ENCODE measurements at regions not wholly inside any gene's neighbourhood (a gene's known extent, or its start where the extent isn't known, plus 50 kb on each side); places are given as distances from the start of the nearest gene placed in this dataset.

DNA sequence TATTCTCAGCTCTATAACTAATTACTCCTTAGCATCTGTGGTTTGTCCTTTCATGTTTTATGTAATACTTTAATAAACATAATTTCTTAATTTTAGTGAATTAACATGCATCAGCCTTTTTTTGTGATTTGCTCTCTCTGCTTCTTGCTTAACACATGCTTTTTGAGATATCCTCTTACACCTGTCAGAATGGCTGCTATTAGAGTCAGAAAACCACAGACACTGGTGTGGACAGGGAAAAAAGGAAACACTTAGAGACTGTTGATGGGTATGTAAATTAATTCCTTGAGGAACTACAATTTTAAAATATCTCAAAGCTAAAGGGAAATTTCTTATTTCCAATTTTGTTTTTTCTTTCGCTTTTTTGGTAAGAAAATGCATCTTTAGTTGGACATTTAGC lies 549.0 kb downstream of the ZNF804A start:
- no peak for DNase-seq (ENCODE audit: low read depth, low spot score)

GRCh38 chr2:185152186-185152585 lies 553.9 kb downstream of the ZNF804A start:
- DNase-seq (ENCODE audit: low read depth, low spot score): no peak

- DNase-seq (ENCODE audit: low read depth, low spot score): no peak
These were observed 563.4 kb downstream of the ZNF804A start for GRCh38 chr2:185161701-185162100.

GRCh38 chr2:185174353-185174752 lies 564.3 kb upstream of the FSIP2 start:
- no peak for DNase-seq (ENCODE audit: low read depth, low spot score)

- DNase-seq (ENCODE audit: low read depth, low spot score): no peak
These were observed 558.9 kb upstream of the FSIP2 start for GRCh38 chr2:185179743-185180142.

DNA sequence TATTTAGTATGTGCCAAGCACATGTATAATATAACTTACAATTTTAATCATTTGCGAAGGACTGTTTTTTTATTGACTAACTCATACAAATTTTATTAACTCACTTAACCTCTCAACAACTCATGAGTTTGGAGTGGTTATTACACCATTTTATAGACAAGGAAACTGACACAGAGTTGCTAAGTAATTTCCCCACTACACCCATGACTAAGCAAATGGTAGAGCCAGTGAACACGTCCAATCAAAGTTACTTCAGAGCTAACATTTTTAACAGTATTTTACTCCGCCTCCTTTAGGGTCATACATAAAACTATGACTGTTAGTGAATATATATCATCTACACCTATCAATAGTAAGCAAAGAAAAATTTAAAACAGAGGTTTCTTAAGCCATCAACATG lies 556.7 kb upstream of the FSIP2 start:
- no peak for DNase-seq (ENCODE audit: low read depth, low spot score)

GRCh38 chr2:185185044-185185443 lies 553.6 kb upstream of the FSIP2 start:
- no peak for DNase-seq (ENCODE audit: low read depth, low spot score)

DNA sequence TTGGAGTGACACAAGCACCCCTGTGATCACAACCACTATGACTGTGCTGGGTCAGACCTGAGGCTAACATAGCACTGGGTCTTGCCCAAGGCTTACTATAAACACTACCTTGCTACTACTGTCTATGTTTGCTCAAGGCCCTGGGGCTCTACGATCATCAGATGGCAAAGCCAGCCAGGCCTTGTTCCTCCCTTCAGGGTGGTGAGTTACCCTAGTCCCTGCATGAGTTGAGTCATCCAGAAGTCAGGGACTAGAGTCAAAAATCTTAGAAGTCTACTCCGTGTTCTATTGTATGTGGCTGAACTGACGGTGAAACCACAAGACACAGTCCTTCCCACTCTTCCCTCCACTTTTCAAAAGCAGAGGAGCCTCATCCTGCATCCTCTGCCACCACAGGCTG lies 551.2 kb upstream of the FSIP2 start:
- DNase-seq (ENCODE audit: low read depth, low spot score): no peak

GRCh38 chr2:185188656-185189055 lies 549.9 kb upstream of the FSIP2 start:
- DNase-seq (ENCODE audit: low read depth, low spot score): no peak

DNA sequence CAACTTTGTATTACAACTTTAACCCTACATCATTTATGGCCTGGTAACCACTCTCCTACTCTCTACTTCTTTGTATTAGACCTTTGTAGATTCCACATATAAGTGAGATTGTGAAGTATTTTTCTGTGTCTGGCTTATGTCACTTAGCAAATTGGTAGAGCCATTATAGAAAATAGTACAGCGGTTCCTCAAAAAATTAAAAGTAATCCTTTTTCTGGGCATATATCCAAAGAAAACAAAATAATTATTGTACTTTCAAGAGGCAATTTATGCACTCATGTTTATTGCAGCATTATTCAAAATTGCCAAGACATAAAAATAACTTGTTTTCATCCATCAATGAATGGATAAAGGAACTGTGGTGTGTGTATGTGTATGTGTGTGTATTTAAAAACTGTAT lies 537.5 kb upstream of the FSIP2 start:
- DNase-seq (ENCODE audit: low read depth, low spot score): no peak

- DNase-seq (ENCODE audit: low read depth, low spot score): no peak
These were observed 536.2 kb upstream of the FSIP2 start for GRCh38 chr2:185202381-185202780.

DNA sequence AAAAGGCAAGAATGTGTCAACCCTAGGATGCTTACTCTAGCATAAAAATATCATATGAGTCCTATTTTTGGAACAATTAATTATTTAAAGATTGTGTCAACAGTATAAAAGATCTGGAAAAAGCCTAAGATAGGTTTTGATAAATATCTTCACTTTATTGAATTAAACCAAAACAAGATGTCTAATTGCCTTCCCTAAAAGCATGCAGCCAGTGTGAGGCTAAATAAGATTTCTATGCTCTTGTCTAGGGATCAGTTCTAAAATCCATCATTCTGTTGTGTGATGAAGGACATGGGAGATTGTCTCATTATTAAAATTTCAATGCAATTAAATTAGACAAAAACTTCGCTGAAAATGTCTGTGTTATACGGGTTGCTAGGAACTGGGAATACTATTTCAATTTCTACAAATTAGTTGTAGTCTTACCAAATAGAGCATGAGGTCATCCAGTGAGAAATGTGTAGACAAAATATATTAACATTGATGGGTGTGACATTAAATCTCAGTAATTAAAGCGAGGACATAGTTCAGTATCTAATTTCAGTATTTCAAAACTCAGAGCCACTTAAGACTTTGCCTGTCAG lies 535.6 kb upstream of the FSIP2 start:
- DNase-seq (ENCODE audit: low read depth, low spot score): no peak

DNA sequence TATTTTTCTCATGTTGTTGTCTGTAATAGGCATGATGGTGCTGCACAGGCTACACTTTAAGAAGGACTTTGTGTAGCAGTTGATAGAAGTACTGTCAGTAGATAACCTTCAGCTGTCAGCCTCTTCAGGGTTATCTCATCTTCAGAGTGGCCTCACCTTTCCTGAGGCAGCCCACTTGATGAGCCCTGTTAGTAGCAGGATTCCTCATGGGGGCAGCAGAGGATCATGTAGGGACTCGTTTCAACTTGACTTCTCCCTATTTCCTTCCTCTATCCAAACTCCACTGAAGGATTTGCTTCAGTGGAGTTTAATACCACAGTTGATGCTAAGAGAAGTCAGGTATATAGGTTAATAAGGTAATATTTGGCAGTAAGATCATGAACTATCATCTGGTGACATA lies 530.3 kb upstream of the FSIP2 start:
- no peak for DNase-seq (ENCODE audit: low read depth, low spot score)

GRCh38 chr2:185215497-185215896 lies 523.1 kb upstream of the FSIP2 start:
- DNase-seq (ENCODE audit: low read depth, low spot score): no peak

- DNase-seq (ENCODE audit: low read depth, low spot score): no peak
These were observed 518.6 kb upstream of the FSIP2 start for GRCh38 chr2:185219981-185220380.

- no peak for DNase-seq (ENCODE audit: low read depth, low spot score)
These were observed 516.3 kb upstream of the FSIP2 start for GRCh38 chr2:185222311-185222710.

DNA sequence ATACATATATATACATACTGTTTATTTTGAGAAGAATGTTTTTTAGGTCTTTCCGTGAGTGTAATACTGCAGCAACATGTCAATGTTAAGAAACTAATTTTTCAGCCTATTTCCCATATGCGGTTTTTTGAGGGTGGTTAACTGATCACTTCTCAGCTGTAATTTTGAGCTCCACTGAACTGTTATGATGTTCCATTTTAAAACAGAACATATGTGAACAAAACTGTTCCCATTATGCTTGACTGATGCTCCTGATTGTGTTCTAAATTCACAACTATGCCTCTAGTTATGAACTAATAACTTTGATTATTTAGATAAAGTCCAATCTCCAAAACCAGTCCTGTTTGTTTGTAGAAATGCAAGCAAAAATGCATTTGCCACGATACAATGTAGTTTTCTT lies 511.2 kb upstream of the FSIP2 start:
- DNase-seq (ENCODE audit: low read depth, low spot score): no peak

GRCh38 chr2:185239491-185239890 lies 499.1 kb upstream of the FSIP2 start:
- no peak for DNase-seq (ENCODE audit: low read depth, low spot score)

GRCh38 chr2:185240796-185241195 lies 497.8 kb upstream of the FSIP2 start:
- no peak for DNase-seq (ENCODE audit: low read depth, low spot score)

GRCh38 chr2:185241556-185241955 lies 497.0 kb upstream of the FSIP2 start:
- no peak for DNase-seq (ENCODE audit: low read depth, low spot score)

DNA sequence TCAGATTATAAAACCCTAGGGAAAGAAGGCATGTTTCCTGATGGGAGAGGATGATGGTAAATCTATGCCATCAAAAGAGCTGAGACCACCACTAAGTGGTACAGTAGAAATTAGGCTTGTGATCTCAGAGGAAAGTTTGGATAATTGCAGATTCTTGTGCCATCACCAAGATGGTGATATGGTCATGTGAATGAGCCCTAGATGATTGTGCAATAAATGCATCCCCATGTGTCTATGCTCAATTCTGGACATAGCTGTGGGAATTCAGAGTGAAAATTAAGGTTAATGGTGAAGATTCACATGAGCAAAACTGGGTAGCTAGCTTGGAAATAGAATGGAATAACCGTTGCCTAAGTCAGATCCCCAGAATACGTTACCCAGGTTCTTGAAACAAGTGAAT lies 496.1 kb upstream of the FSIP2 start:
- no peak for DNase-seq (ENCODE audit: low read depth, low spot score)

DNA sequence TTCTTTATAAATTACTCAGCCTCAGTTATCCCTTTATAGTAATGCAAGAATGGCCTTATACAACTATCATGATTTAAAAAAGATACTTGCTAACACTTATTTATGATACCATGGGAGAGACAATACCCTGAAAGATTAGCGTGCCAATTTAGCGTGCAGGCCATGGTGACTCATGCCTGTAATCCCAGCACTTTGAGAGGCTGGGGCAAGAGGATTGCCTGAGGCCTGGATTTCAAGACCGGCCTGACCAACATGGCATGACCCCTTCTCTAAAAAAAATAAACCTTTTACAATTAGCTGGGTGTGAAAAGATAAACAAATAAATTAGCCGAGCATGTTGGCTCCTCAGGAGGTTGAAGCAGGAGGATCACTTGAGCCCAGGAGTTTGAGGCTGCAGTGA lies 493.4 kb upstream of the FSIP2 start:
- DNase-seq (ENCODE audit: low read depth, low spot score): no peak

DNA sequence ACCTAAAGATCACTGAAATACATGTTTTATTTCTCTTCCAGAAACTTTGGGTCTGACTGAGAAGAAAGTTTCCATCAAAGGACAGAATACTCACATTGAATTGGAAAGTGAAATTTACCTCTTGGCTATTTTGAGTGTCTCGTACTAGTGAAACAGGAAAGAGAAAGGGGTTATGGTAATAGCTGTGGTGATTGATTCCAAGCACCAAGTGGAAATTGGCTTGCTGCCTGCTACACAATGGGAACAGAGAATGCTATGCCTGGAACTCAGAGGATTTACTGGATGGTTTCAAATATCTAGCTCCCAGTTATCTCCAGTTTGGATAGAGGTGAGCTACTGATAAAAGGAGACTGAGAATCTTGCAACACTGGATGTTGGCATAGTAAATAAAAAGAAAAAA lies 492.8 kb upstream of the FSIP2 start:
- DNase-seq (ENCODE audit: low read depth, low spot score): no peak

- no peak for DNase-seq (ENCODE audit: low read depth, low spot score)
These were observed 491.9 kb upstream of the FSIP2 start for GRCh38 chr2:185246717-185247116.

Data from brain pericyte (primary cell).